SU-DHL-6 (cell line): ENCODE measurements at regions not wholly inside any gene's neighbourhood (a gene's known extent, or its start where the extent isn't known, plus 50 kb on each side); places are given as distances from the start of the nearest gene placed in this dataset.

Source experiments
- CTCF ChIP-seq: fragments of 200-600 bp; sonication (generic); IDR thresholded peaks from one replicate; pipeline ENCODE4 v1.5.1; 2017; ENCODE audit warnings: antibody characterized with exemption, mild to moderate bottlenecking, low read length, moderate library complexity; ENCODE audit not compliant: insufficient read depth, poor library complexity, severe bottlenecking
- EZH2phosphoT487 ChIP-seq: fragments of 200-600 bp; sonication (generic), shearing (Covaris generic); conservative IDR thresholded peaks from 2 replicates; pipeline ENCODE4 v1.6.1; 2018; ENCODE audit warnings: mild to moderate bottlenecking, antibody characterized with exemption, low read length, moderate library complexity, mixed read lengths

- TF ChIP-seq CTCF (no peak), EZH2phosphoT487 (no peak)
Observed at GRCh38 chr6:134446896-134447295, 129.0 kb upstream of the SGK1 start.
